ENCODE measurements at regions not wholly inside any gene's neighbourhood (a gene's known extent, or its start where the extent isn't known, plus 50 kb on each side); places are given as distances from the start of the nearest gene placed in this dataset.

DNA sequence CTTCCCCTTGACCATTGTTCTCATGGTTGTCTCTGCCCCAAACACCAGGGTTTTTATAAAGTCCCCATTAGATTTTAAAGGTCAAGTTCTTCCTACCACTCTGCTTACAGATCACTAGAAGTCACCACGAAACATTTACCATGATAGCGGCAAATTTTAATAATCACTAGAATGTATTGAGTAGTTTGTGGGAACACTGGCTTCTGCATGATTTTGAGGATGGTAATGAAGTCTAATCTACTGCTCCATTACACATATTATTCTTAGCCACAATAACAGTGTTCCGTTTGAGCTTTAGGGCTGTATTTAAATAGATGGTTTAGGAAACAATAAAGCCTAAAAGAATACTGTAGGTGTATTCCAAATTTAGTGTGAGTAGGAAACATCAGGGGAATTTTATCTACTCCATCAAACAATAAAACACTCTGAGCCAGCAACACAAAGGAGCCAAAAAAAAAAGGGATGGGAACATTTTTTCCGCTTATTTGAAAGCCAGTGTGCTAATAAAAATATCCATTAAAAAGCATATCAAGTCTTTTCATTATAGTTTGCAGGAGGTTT, 49.7 kb downstream of the KLF12 start:
- no peak for DNase-seq (ENCODE audit: low read depth)

DNA sequence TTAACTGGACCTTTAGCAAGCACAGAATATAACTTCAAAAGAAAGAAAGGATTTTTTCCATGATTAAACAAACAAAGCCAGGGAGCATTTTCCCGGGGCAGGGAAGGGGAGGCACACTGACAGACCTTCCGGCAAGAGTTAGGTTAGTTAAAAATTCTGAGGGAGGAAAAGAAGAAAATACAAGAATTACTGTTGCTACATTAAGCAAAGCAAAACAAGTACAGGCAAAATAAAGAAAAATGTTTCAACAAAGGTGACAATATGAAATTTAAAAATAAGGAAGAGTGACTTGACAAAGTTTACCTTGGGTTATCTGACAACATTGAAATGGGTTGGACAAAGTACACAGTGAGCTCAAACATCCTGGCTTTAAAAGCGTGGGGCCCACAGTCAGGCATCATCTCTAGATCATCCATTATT, 51.5 kb downstream of the KLF12 start:
- no peak for DNase-seq (ENCODE audit: low read depth)

DNA sequence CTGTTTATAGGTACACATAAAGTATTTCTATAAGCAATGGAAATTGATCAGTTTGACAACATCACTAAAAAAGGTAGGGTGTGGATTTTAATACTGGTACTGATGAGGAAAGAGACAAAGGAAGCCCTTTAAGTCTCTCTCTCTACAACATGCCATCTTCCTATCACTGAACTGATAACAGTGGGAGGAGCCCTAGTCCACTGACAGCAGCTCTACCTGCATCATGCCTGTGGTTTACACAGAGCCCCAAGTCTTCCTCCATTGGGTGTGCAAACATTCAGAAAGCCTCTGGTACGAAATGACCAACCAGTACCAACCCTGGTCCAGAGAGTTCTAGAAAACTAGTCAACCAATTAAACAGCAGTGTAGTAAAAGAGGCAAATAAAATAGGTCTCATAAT, 53.4 kb downstream of the KLF12 start:
- no peak for DNase-seq (ENCODE audit: low read depth)

DNA sequence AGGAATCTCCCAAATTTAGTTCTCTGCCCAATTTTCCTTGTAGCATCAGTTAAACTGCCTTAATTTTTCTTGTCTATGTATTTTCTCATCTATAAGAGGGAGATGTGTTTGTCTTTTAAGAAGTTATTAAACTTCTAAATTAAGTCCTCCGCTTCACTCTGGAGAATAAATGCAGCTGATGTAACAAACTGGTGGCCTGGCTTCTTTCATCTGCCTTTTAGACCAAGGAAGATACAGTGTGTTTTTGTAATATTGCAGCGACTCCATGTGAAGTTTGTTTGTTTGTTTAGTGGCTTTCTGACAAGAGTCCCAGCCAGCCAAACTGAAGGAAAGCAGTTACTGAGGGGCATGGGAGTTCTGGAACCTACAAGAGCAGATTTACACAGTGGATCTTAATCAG, 56.4 kb downstream of the KLF12 start:
- DNase-seq (ENCODE audit: low read depth): peak; percentile 41

DNA sequence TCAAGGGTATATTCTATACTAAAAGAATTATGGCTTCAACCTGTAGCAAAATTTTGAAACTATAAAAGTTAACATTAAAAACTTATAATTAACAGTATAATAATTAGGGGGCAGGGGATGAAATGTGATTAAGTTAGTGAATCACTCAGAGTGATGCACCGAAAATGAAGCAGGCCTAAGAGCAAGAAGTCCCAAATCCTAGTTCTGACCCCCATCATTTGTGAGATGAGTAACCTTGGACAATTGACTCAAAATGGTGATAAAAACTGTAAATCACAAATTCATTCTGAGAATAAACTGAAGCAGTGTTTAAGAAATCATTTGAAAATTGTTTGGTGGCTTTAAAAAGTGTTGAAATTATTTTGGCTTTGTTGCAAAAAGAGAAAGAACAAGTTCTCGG, 56.8 kb downstream of the KLF12 start:
- no peak for DNase-seq (ENCODE audit: low read depth)

DNA sequence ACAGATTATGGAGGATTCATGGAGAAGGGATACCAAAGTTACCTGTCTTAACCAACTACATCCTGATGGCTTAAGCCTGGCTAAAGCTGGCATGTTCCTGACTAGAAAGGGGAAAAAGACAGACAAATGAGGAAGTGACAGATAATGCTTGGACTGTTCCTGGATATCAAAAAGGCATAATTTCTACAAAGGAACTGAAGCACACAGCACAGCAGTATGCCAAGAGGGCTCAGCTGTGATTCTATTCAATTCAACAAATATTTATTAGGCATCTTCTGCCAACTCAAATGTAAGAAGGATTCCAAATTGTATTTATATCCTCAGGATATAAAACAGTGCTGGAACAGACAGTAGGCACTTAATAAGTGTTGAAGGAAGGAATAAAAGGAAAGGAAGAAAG, 59.5 kb downstream of the KLF12 start:
- peak; percentile 26 for DNase-seq (ENCODE audit: low read depth)

DNA sequence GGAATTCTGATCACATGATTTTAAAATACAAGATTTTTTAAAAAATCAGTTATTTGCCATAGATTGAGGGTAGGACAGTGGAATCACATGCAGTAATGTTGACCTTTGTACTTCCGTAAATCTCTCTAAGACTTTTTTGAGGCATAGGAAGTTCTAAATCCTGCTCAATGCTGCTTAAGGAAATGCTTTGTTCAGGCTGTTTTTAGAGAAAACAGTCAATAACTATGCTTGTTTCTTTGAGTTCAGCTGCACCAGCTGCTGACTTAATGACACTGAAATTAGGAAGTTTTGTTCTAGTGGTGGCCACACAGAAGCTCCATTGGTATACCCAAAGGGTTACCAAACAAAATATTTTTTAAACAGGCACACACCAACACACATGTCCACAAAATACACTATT, 60.9 kb downstream of the KLF12 start:
- no peak for DNase-seq (ENCODE audit: low read depth)

DNA sequence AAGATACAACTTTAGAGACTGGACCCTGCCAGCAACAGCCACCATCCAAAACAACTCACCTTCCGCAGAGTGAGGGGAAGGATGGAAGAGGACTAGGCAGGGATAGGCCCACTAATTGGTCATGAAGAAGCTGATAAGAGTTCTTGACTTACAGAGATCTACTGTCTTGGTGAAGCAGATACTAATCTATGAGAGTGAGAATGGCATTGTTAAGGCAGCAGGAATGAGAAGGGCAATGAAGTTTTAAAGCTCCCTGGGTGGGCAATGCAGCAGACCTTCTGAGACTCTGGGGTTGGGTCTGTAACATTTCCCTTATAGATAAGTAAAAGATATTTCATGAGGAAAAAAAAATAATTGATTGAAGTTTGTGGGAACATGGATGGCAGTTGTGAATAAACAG, 63.7 kb downstream of the KLF12 start:
- DNase-seq (ENCODE audit: low read depth): no peak

DNA sequence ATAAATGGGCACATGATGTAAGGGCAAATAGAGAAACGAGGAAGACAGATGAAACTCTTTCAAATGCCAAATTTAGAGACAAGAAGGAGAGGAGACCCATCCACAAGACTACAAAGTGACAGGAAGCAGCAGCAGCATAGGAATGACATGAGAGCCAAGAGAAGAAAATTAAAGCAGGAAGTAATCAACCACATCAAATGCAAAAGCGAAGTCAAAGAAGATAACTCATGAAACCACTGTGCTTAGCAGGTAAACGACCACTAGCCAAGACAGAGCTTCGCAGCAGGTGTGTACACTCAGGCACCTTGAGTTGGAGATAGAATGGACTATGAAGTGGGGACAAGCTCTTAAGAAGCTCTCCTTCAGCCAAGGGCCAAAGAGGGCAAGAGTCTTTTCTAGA, 64.1 kb downstream of the KLF12 start:
- no peak for DNase-seq (ENCODE audit: low read depth)

DNA sequence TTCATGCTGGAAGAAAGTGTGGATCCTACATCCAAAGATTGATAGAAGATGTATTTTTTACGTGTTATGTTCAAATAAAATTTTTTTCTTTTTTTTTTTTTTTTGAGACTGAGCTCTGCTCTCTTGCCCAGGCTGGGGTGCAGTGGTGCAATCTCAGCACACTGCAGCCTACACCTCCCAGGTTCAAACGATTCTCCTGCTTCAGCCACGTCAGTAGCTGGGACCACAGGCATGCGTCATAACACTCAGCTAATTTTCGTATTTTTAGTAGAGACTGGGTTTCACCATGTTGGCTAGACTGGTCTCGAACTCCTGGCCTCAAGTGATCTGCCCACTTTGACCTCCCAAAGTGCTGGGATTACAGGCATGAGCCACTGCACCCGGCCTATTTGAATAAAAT, 65.7 kb downstream of the KLF12 start:
- DNase-seq (ENCODE audit: low read depth): no peak

DNA sequence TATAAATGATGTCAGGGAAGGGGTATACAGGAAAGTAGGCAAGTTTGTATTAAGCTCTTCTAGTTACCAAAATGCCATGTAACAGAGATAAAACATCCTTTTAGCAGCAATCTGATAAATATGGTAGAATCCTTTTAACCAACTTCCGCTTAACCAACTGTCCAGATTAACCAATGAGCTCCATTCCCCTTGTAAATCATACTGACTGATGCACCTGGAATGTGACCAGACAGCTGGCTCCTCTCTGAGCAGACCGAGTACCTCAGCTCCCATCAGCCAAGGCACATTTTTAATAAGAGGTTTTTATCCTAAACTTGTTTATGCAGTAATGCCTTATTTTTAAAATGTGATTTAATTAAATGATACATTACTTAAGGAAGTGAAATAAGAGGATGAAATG, 66.4 kb downstream of the KLF12 start:
- no peak for DNase-seq (ENCODE audit: low read depth)

DNA sequence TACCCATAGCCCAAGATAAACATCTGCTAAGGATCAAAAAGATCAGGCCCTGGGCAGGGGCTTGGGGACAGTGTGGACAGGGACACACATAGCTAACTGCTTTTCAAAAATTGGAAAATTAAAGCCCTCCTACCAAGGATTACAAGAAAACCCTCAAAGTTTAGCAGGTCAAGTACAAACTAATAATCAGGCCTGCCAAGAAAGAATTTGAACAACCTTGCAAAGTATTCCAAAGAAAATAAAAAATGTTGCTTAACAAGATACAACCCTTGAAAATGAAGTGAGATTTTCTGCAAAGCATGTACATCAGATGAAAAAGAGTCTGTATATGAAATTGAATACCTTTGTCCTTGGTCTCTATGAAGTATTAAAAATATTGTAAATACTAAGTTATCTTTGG, 67.3 kb downstream of the KLF12 start:
- peak; percentile 26 for DNase-seq (ENCODE audit: low read depth)

DNA sequence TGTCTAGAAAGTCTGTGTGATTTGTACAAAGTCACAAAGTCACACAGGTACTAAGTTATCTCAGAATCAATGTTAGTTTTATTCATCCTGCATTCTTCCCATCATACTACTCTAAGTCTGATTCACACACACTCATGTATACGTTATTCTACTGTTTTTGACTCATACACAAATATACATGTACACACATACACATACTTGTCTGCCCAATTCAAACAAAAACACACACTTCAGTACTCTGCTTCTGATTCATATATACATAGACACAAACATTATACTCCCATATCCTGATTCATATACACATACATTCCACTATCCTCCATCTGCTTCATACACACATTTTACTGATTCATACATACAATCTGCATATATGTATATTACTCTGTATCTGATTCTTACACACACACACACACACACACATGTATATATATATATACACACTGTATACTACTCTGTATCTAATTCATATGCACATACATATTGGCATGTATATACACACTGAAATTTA, 69.3 kb downstream of the KLF12 start:
- DNase-seq (ENCODE audit: low read depth): no peak

DNA sequence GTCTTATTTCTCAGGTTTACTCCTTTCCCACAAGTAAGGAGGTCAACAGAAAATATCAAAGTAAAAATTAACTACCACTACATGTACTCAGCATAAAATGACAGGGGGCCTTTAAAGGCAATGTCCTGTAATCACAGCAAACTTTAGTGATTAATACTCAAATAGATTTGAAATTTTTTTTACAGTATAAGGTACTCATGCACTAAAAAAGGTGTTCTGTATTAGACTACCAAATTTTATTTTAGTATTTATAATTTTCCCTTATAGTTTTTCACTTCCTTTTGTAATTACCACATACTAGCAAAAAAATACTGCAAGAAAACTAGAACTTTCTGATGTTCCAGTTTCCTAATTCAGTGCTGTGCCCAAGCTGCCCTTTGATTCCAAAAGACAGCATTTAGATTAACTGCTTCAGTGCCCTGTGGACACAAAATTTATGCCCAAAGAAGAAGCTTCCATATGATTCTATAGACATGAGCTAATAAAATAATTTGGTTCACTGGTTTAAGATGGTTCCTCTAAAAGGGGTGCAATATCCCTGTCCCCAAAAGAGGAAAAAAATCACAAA, 70.6 kb downstream of the KLF12 start:
- DNase-seq (ENCODE audit: low read depth): no peak

DNA sequence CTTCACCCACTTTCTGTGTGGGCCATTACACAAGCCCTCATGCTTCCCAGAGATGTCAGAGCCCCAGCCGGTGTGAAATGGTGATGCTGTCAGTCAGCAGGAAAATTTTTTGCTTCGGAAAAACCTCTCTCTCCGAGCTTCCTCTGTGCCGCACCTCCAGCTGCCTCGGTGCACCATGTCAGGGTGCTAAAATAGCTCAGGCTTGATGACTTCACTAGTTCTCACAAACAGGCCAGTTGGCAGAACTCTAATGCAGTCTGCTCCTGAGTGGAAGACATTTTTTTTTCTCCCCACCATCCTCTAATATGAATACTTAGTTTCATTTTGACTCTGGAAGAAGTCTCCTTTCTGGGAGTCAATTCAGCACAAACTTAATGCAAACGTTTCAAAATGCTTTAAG, 71.3 kb downstream of the KLF12 start:
- no peak for DNase-seq (ENCODE audit: low read depth)

DNA sequence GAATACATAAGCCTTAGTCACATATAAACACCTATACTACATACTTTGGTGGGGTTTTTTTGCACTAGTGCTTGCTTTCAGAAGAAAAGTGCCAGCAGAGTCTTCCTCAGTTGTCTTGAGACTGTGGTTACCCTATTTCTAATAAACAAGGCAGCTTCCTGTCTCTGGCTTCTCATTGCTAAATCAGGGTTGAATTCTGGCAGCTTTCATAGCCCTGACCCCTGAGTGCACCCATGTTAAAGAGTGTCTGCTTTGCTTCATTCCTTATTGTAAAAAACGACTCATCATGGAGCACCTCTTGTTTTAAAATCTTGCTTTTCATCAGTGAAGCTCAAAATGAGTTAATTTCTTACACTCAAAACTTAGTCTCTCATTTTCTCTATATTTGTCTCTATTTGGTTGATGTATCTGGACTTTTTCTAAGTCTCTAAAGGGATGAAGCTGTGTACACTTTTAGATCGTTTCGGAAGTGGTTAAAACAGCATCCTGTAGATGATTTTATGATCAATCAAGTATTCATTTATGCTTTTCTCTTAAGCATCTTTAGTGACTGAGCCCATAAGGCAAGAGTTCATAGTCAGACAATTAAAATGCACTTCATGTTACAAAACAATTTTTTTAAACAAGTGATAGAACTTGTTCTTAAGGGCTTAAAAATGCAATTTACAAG, 72.1 kb downstream of the KLF12 start:
- peak; percentile 40 for DNase-seq (ENCODE audit: low read depth)

DNA sequence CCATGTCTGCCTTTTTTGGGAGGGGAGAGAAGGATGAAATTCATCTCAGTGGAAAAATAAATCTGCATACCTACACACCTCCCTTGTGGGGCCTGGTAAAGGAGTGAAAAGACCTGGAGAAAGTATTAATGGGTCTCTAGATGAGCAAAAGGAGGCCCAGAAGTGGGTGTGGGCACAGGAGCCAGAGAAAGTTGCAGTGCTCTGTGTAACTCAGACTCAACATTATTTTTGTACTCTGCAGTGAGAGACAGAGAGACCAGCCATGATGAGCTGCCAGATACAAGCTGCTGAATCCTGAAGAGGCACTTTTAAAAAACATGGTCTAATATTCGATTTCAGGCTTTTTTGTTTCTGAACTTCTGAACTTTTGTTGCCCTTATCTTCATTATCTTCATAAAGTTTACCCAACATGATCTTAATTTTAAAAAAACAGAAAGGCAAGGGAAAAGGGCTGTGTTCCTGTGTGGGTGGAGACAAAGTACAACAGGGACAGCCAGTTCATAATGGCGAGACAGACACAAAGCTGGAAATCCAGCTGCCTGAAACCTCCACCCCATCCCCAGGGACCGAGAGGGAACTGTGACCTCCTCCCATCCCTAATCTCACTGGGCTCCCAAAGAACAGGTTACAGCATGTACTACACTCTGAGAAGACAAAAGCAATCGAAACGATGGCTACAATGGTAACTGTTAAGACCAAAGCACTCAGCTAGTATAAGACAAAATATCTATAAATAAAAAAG, 77.2 kb downstream of the KLF12 start:
- no peak for DNase-seq (ENCODE audit: low read depth)

DNA sequence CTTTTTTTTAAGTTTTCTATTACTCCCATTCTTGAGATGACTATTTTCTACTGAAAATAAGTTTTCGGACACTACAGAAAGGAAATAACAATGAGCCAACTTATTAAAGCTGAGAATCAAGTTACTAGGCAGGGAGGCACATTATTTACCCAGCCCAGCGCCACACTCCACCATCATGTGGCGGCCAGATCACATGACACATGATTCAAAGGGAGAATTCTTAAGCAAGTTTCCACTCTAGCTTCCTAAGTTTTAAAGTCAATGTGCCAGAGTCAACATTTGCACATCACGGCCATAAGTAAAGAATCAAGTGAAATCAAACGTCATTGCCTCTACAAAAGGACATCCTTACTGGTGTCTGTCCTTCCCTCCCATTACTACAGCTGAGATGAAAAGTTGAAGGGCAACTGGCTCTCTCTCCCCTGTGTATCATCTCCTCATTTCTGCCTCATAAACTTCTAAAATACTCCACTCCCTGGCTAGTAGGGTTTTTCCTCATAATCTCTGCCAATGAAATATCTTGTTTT, 81.7 kb downstream of the KLF12 start:
- DNase-seq (ENCODE audit: low read depth): peak; percentile 78

DNA sequence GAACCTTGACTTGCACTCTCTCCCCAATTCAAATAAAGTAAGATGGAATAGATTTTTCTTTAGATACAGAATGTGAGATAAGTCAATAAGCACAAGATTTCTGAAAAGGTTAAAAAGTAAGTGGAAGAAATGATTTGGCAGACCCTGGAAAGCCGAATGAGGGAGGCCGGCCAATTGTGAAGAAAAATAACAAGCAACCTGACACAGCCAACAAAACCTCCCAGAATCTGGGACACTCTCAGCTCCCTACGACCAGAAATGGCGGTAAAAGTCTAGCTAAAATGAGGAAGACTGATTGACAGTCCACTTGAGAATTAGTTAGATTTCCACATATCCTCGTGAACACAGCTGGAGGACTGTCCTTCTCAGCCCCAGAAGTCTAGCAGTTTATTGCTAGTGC, 85.4 kb downstream of the KLF12 start:
- DNase-seq (ENCODE audit: low read depth): no peak

DNA sequence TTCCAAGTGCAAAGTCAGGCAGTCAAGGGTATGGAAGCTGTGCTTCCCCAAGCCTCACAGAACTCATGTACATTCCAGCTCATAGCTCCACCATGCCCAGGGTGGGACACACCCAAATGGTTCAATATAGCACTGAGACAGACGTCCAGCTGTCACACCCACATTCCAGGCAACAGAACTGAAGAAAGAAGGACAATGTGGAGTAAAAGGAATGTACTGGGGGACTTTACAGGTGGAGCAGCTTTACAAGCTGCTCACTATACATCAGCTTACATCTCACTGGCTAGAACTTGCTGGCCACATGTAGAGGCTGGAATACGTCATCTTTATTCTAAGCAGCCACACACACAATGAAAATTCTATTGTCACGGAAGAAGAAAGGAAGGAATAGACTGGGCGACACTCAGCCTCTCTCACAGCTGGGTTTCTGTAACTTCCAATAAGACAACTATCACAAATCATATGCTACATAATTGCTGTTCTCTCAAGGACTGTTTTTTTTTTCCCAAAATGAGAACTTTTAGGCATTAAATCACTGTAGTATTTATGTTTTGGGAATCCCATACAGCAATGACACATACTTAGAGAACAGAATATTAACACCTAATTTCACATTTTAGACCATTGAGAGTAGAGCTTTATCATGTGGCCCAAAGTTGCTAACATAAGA, 86.1 kb downstream of the KLF12 start:
- no peak for DNase-seq (ENCODE audit: low read depth)

DNA sequence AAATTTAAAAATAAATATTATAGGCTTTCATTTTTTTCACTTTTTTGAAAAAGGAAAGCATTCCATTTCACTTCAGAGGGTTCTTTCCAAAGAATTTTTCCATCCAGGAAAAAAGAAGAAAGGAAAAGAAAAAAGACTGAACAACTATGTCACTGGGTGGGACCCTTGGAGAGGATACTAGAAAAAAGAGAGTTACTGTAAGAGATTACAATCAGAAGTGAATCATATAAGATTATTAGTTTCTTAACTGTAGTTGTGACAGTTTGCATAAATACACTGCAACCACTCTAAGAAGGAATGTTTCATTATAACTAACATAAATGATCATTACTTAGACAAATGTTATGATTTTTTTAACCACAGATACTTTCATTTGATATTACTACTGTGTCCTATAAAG, 87.8 kb downstream of the KLF12 start:
- no peak for DNase-seq (ENCODE audit: low read depth)

DNA sequence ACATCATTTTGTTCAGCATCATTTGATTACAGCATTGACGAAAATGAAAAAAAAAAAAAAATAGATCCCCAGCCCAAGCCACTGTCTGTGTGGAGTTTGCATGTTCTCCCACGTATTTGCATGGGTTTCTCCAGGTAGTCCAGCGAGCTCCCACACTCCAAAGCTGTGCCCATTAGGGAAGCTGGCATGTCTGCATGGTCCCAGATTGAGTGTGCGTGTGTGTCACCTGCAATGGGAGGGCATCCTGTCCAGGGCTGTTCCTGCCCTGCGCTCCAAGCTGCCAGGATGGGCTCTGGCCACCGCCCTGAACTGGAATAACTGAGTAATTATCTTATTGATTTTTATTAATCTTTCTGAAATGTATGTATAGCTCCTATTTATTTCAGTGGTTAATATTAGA, 88.6 kb downstream of the KLF12 start:
- no peak for DNase-seq (ENCODE audit: low read depth)
